ENCODE measurements at regions not wholly inside any gene's neighbourhood (a gene's known extent, or its start where the extent isn't known, plus 50 kb on each side); places are given as distances from the start of the nearest gene placed in this dataset.
"Not testable (repeated sequence)": the region's sequence is repeated elsewhere in the genome, so short reads cannot be mapped to it uniquely, and the experiment has no call there.

- H3K27me3 ChIP-seq: no peaks in the 10 kb centered on the region
- no peak overlapping the region for H3K4me3 ChIP-seq
- H3K27ac ChIP-seq: no peak overlapping the region
- no peaks in the 10 kb centered on the region for H3K9me3 ChIP-seq (replicated peaks)
- H3K4me1 ChIP-seq: peaks cover 17% of the 10 kb centered on the region
- DNase-seq: no peak
- H3K36me3 ChIP-seq: no peaks in the 10 kb centered on the region
Measured at GRCh38 chr14:83614956-83615355, 1915.0 kb upstream of the FLRT2 start.

- no peak overlapping the region for H3K27ac ChIP-seq
- H3K9me3 ChIP-seq (replicated peaks): no peaks in the 10 kb centered on the region
- H3K4me1 ChIP-seq: peaks cover 10% of the 10 kb centered on the region; the same call in 1 of the 2 replicates
- no peaks in the 10 kb centered on the region for H3K27me3 ChIP-seq
- no peaks in the 10 kb centered on the region for H3K36me3 ChIP-seq
- no peak overlapping the region; the same call in 1 of the 2 replicates for H3K4me3 ChIP-seq
- no peak for DNase-seq
Measured at GRCh38 chr14:83624541-83624940, 1905.4 kb upstream of the FLRT2 start.

GRCh38 chr14:83632375-83632774, 1897.6 kb upstream of the FLRT2 start:
- DNase-seq: no peak
- H3K27ac ChIP-seq: no peak overlapping the region
- no peaks in the 10 kb centered on the region for H3K4me1 ChIP-seq
- H3K4me3 ChIP-seq: no peak overlapping the region
- H3K9me3 ChIP-seq (replicated peaks): no peaks in the 10 kb centered on the region
- no peaks in the 10 kb centered on the region for H3K27me3 ChIP-seq
- no peaks in the 10 kb centered on the region for H3K36me3 ChIP-seq

GRCh38 chr14:83638748-83639504, 1891.0 kb upstream of the FLRT2 start:
- DNase-seq: no peak
- no peak overlapping the region for H3K27ac ChIP-seq
- no peaks in the 10 kb centered on the region for H3K27me3 ChIP-seq
- no peaks in the 10 kb centered on the region for H3K4me1 ChIP-seq
- no peaks in the 10 kb centered on the region for H3K36me3 ChIP-seq
- no peaks in the 10 kb centered on the region for H3K9me3 ChIP-seq (replicated peaks)
- no peak overlapping the region for H3K4me3 ChIP-seq

GRCh38 chr14:83639505-83639875, 1890.5 kb upstream of the FLRT2 start:
- not testable (repeated sequence) for H3K9me3 ChIP-seq (replicated peaks); H3K27ac ChIP-seq; H3K27me3 ChIP-seq; H3K4me3 ChIP-seq; DNase-seq; H3K36me3 ChIP-seq; H3K4me1 ChIP-seq

- no peak overlapping the region for H3K4me3 ChIP-seq
- H3K36me3 ChIP-seq: no peaks in the 10 kb centered on the region
- H3K4me1 ChIP-seq: peaks cover 5% of the 10 kb centered on the region
- no peak for DNase-seq
- H3K27me3 ChIP-seq: no peaks in the 10 kb centered on the region
- no peaks in the 10 kb centered on the region for H3K9me3 ChIP-seq (replicated peaks)
- H3K27ac ChIP-seq: no peak overlapping the region
Measured at GRCh38 chr14:83646228-83646627, 1883.7 kb upstream of the FLRT2 start.

- DNase-seq: no peak
- Histone ChIP-seq H3K27me3 (no peaks in the 10 kb centered on the region), H3K36me3 (no peaks in the 10 kb centered on the region), H3K27ac (no peak overlapping the region), H3K4me1 (no peaks in the 10 kb centered on the region), H3K4me3 (no peak overlapping the region), H3K9me3 (replicated peaks) (no peaks in the 10 kb centered on the region)
Measured at GRCh38 chr14:83660597-83660996, 1869.3 kb upstream of the FLRT2 start.

GRCh38 chr14:83664389-83664788, 1865.6 kb upstream of the FLRT2 start:
- Histone ChIP-seq H3K27me3 (no peaks in the 10 kb centered on the region), H3K27ac (no peak overlapping the region), H3K4me1 (no peaks in the 10 kb centered on the region), H3K36me3 (no peaks in the 10 kb centered on the region), H3K4me3 (no peak overlapping the region), H3K9me3 (replicated peaks) (no peaks in the 10 kb centered on the region)
- DNase-seq: no peak

- Histone ChIP-seq H3K36me3 (no peaks in the 10 kb centered on the region), H3K9me3 (replicated peaks) (no peaks in the 10 kb centered on the region; the same call in 1 of the 2 replicates), H3K27me3 (no peaks in the 10 kb centered on the region), H3K4me1 (no peaks in the 10 kb centered on the region), H3K4me3 (no peak overlapping the region), H3K27ac (no peak overlapping the region)
- no peak for DNase-seq
Measured at GRCh38 chr14:83689265-83689664, 1840.7 kb upstream of the FLRT2 start.

GRCh38 chr14:83697099-83697498, 1832.8 kb upstream of the FLRT2 start:
- H3K36me3 ChIP-seq: no peaks in the 10 kb centered on the region
- H3K4me3 ChIP-seq: no peak overlapping the region
- no peaks in the 10 kb centered on the region for H3K4me1 ChIP-seq
- H3K9me3 ChIP-seq (replicated peaks): no peaks in the 10 kb centered on the region
- no peaks in the 10 kb centered on the region for H3K27me3 ChIP-seq
- H3K27ac ChIP-seq: no peak overlapping the region
- no peak for DNase-seq

GRCh38 chr14:83702619-83703018, 1827.3 kb upstream of the FLRT2 start:
- no peak overlapping the region for H3K27ac ChIP-seq
- no peak for DNase-seq
- no peak overlapping the region for H3K4me3 ChIP-seq
- no peaks in the 10 kb centered on the region for H3K36me3 ChIP-seq
- H3K9me3 ChIP-seq (replicated peaks): no peaks in the 10 kb centered on the region
- no peaks in the 10 kb centered on the region for H3K4me1 ChIP-seq
- H3K27me3 ChIP-seq: no peaks in the 10 kb centered on the region

- H3K4me1 ChIP-seq: no peaks in the 10 kb centered on the region
- no peaks in the 10 kb centered on the region for H3K27me3 ChIP-seq
- DNase-seq: peak in 1 of 2 experiments; percentile 2
Measured at GRCh38 chr14:83706231-83706954, 1823.6 kb upstream of the FLRT2 start.

GRCh38 chr14:83707056-83707455, 1822.9 kb upstream of the FLRT2 start:
- no peak overlapping the region for H3K27ac ChIP-seq
- no peaks in the 10 kb centered on the region for H3K9me3 ChIP-seq (replicated peaks)
- no peaks in the 10 kb centered on the region for H3K36me3 ChIP-seq
- no peaks in the 10 kb centered on the region for H3K27me3 ChIP-seq
- H3K4me1 ChIP-seq: no peaks in the 10 kb centered on the region
- no peak for DNase-seq
- H3K4me3 ChIP-seq: no peak overlapping the region

More at GRCh38 chr14:83706231-83706954, 1823.6 kb upstream of the FLRT2 start:
- Histone ChIP-seq H3K27ac (no peak overlapping the region), H3K4me3 (no peak overlapping the region), H3K9me3 (replicated peaks) (no peaks in the 10 kb centered on the region), H3K36me3 (no peaks in the 10 kb centered on the region)

- no peaks in the 10 kb centered on the region for H3K9me3 ChIP-seq (replicated peaks)
- H3K4me3 ChIP-seq: no peak overlapping the region
- no peaks in the 10 kb centered on the region for H3K36me3 ChIP-seq
- no peak for DNase-seq
- no peaks in the 10 kb centered on the region for H3K27me3 ChIP-seq
- no peak overlapping the region for H3K27ac ChIP-seq
- no peaks in the 10 kb centered on the region for H3K4me1 ChIP-seq
Measured at GRCh38 chr14:83709116-83709515, 1820.8 kb upstream of the FLRT2 start.

- no peaks in the 10 kb centered on the region for H3K4me1 ChIP-seq
- H3K27me3 ChIP-seq: no peaks in the 10 kb centered on the region
- H3K9me3 ChIP-seq (replicated peaks): no peaks in the 10 kb centered on the region
- H3K27ac ChIP-seq: no peak overlapping the region
- no peak for DNase-seq
- no peaks in the 10 kb centered on the region for H3K36me3 ChIP-seq
- no peak overlapping the region for H3K4me3 ChIP-seq
Measured at GRCh38 chr14:83711046-83711445, 1818.9 kb upstream of the FLRT2 start.
